SIG-M5 treated with dmso at 0.1 percent for 504 hours (cell line): ENCODE measurements at regions not wholly inside any gene's neighbourhood (a gene's known extent, or its start where the extent isn't known, plus 50 kb on each side); places are given as distances from the start of the nearest gene placed in this dataset.
"Not testable (repeated sequence)": the region's sequence is repeated elsewhere in the genome, so short reads cannot be mapped to it uniquely, and the experiment has no call there.

Experiments
- DNase-seq: peaks from one replicate; lab custom pipeline; 2025; ENCODE audit not compliant: unreplicated experiment; lab: John Stamatoyannopoulos, UW

- no peak for DNase-seq
Observed at GRCh38 chr4:134531013-134531412, 329.4 kb upstream of the PABPC4L start.

GRCh38 chr4:134529629-134530028 is 328.0 kb upstream of the PABPC4L start:
- no peak for DNase-seq

GRCh38 chr4:134518574-134519217 is 317.1 kb upstream of the PABPC4L start:
- DNase-seq: peak; percentile 19

GRCh38 chr4:134510544-134510943 is 309.0 kb upstream of the PABPC4L start:
- no peak for DNase-seq

- DNase-seq: no peak
Observed at GRCh38 chr4:134505511-134505910, 303.9 kb upstream of the PABPC4L start.

GRCh38 chr4:134501973-134502643 is 300.5 kb upstream of the PABPC4L start:
- no peak for DNase-seq

GRCh38 chr4:134501488-134501887 is 299.9 kb upstream of the PABPC4L start:
- DNase-seq: not testable (repeated sequence)

GRCh38 chr4:134499074-134499473 is 297.5 kb upstream of the PABPC4L start:
- no peak for DNase-seq

GRCh38 chr4:134490863-134491262 is 289.3 kb upstream of the PABPC4L start:
- peak; percentile 3 for DNase-seq

- DNase-seq: not testable (repeated sequence)
Observed at GRCh38 chr4:134483514-134483913, 281.9 kb upstream of the PABPC4L start.

- no peak for DNase-seq
Observed at GRCh38 chr4:134471569-134471968, 270.0 kb upstream of the PABPC4L start.

GRCh38 chr4:134470544-134470943 is 269.0 kb upstream of the PABPC4L start:
- DNase-seq: peak; percentile 2

GRCh38 chr4:134465417-134465816 is 263.8 kb upstream of the PABPC4L start:
- no peak for DNase-seq

- DNase-seq: no peak
Observed at GRCh38 chr4:134463771-134464170, 262.2 kb upstream of the PABPC4L start.

- DNase-seq: no peak
Observed at GRCh38 chr4:134426821-134427220, 225.2 kb upstream of the PABPC4L start.

- DNase-seq: no peak
Observed at GRCh38 chr4:134425756-134426155, 224.2 kb upstream of the PABPC4L start.

- DNase-seq: no peak
Observed at GRCh38 chr4:134422776-134423175, 221.2 kb upstream of the PABPC4L start.

GRCh38 chr4:134421734-134422133 is 220.1 kb upstream of the PABPC4L start:
- DNase-seq: no peak

- no peak for DNase-seq
Observed at GRCh38 chr4:134408897-134409296, 207.3 kb upstream of the PABPC4L start.

GRCh38 chr4:134401798-134402197 is 200.2 kb upstream of the PABPC4L start:
- no peak for DNase-seq

GRCh38 chr4:134393592-134393991 is 192.0 kb upstream of the PABPC4L start:
- DNase-seq: no peak

GRCh38 chr4:134390319-134390718 is 188.7 kb upstream of the PABPC4L start:
- no peak for DNase-seq

GRCh38 chr4:134388351-134388750 is 186.8 kb upstream of the PABPC4L start:
- DNase-seq: no peak
